K562 (cell line): ENCODE measurements at regions not wholly inside any gene's neighbourhood (a gene's known extent, or its start where the extent isn't known, plus 50 kb on each side); places are given as distances from the start of the nearest gene placed in this dataset.

Source experiments
- ATAC-seq: fragments of 200-7000 bp; cut with Tn5 transposase; 3 replicates; pipeline ENCODE4 v1.9.1; 2020; ENCODE audit warnings: moderate library complexity
- BruUV-seq: library from RNA; stranded (reverse); fragments of 400-500 nt; replicated peaks from 2 replicates; lab custom pipeline; 2021; lab: Mats Ljungman, UMichigan
- CTCF ChIA-PET: fragments of 300-600 bp; formaldehyde crosslinking; extraction: SDS; loops from one replicate; lab custom pipeline; 2021; ENCODE audit warnings: low intra/inter-chr PET ratio; lab: Yijun Ruan, JAX
- POLR2A ChIA-PET: fragments of 300-600, 350-650 bp; sonication (Branson Sonifier 250); formaldehyde crosslinking; extraction: SDS; loops from one replicate; lab custom pipeline; 2021; ENCODE audit warnings: antibody characterized with exemption, inconsistent platforms; lab: Yijun Ruan, JAX
- DNase-seq, 4 experiments: peaks; one replicate each; pipeline versions ENCODE4 v3.0.0 to v3.0.0-alpha.2; 2011 to 2018; ENCODE audit warnings: low spot score in 3 of 4, mixed read lengths in 3 of 4; ENCODE audit errors: extremely low read depth in 1 of 4
- FAIRE-seq: peaks from 2 replicates; lab custom pipeline; 2011; peaks lifted over from hg19 to GRCh38; lab: Jason Lieb, UNC
- H2AFZ ChIP-seq: 2 replicates; pipeline ENCODE4 v1.6.0; 2011; ENCODE audit warnings: low read depth, low read length, control low read depth, inconsistent platforms
- H3K27ac ChIP-seq: fragments of 200-600 bp; 3 replicates; pipeline ENCODE4 v1.8.0; 2011; ENCODE audit warnings: low read depth, mild to moderate bottlenecking, control low read depth, inconsistent platforms, low read length, moderate library complexity, mixed read lengths; ENCODE audit errors: extremely low read depth
- H3K27me3 ChIP-seq, 2 experiments: fragments of 300-600 bp in 1 of 2; 2 replicates in 1 of 2; 3 replicates in 1 of 2; pipeline versions ENCODE4 v1.6.0 to v1.8.0; 2011; ENCODE audit warnings: inconsistent platforms in 2 of 2, low read length in 2 of 2, mild to moderate bottlenecking in 1 of 2, mixed read lengths in 1 of 2, moderate library complexity in 1 of 2; ENCODE audit not compliant: control insufficient read depth in 2 of 2, insufficient read depth in 2 of 2
- H3K36me3 ChIP-seq: fragments of 300-600 bp; 3 replicates; pipeline ENCODE4 v1.8.0; 2011; ENCODE audit warnings: mild to moderate bottlenecking, low read length, inconsistent platforms; ENCODE audit not compliant: control insufficient read depth, insufficient read depth
- H3K4me1 ChIP-seq, 2 experiments: fragments of 200-600 bp in 1 of 2; replicated peaks in 1 of 2; 2 replicates in 1 of 2; 3 replicates in 1 of 2; pipeline versions ENCODE4 v1.5.1 to v1.8.0; 2011; ENCODE audit warnings: inconsistent platforms in 2 of 2, low read length in 2 of 2, mild to moderate bottlenecking in 1 of 2, mixed read lengths in 1 of 2, moderate library complexity in 1 of 2; ENCODE audit not compliant: control insufficient read depth in 2 of 2, insufficient read depth in 2 of 2
- H3K4me2 ChIP-seq: 2 replicates; pipeline ENCODE4 v1.6.1; 2011; ENCODE audit warnings: low read length, control low read depth, inconsistent platforms, mixed read lengths; ENCODE audit not compliant: insufficient read depth
- H3K4me3 ChIP-seq: fragments of 200-600 bp; sonication (generic), shearing (Covaris generic); 2 replicates; pipeline ENCODE4 v1.5.1; 2016; ENCODE audit warnings: control low read depth, inconsistent platforms
- H3K79me2 ChIP-seq: fragments of 200-600 bp; 3 replicates; pipeline ENCODE4 v1.8.0; 2011; ENCODE audit warnings: low read length, inconsistent platforms; ENCODE audit not compliant: control insufficient read depth, insufficient read depth
- H3K9ac ChIP-seq, 2 experiments: 2 replicates each; pipeline versions ENCODE4 v1.6.0 to v1.6.1; 2011; ENCODE audit warnings: low read depth in 2 of 2, low read length in 2 of 2, control low read depth in 1 of 2, inconsistent platforms in 1 of 2, mild to moderate bottlenecking in 1 of 2, mixed read lengths in 1 of 2; ENCODE audit not compliant: insufficient read depth in 1 of 2
- H3K9me1 ChIP-seq: one replicate; pipeline ENCODE4 v1.6.0; 2011; ENCODE audit warnings: inconsistent platforms, mild to moderate bottlenecking, low read length, moderate library complexity; ENCODE audit not compliant: control insufficient read depth, insufficient read depth
- H3K9me3 ChIP-seq: replicated peaks from 2 replicates; pipeline ENCODE4 v1.5.1; 2011; ENCODE audit warnings: low read depth, low read length, inconsistent platforms; ENCODE audit not compliant: control insufficient read depth, insufficient read depth
- H4K20me1 ChIP-seq: replicated peaks from 2 replicates; pipeline ENCODE4 v1.6.1; 2011; ENCODE audit warnings: low read length, inconsistent platforms, mixed read lengths; ENCODE audit not compliant: control insufficient read depth, insufficient read depth
- ADNP ChIP-seq: fragments of 200-800 bp; sonication (Bioruptor generic); IDR thresholded peaks from 2 replicates; pipeline ENCODE4 v1.6.1; 2016; ENCODE audit warnings: missing genetic modification characterization, missing compliant biosample characterization
- BHLHE40 ChIP-seq: IDR thresholded peaks from 2 replicates; pipeline ENCODE4 v1.6.1; 2011; ENCODE audit warnings: low read length, improper control_type of control experiment
- CEBPG ChIP-seq, 3 experiments: fragments of 200-800 bp in 1 of 3; sonication (Bioruptor generic) in 1 of 3; sonication (generic) in 1 of 3; formaldehyde crosslinking in 1 of 3; IDR thresholded peaks in 2 of 3; conservative IDR thresholded peaks in 1 of 3; 2 replicates each; pipeline versions ENCODE4 v1.6.1 to v1.8.0; 2016 to 2022; ENCODE audit warnings: missing compliant biosample characterization in 2 of 3, missing genetic modification characterization in 2 of 3, mild to moderate bottlenecking in 1 of 3, missing genetic modification reagents in 1 of 3
- CTCF ChIP-seq, 3 experiments: IDR thresholded peaks in 2 of 3; conservative IDR thresholded peaks in 1 of 3; 2 replicates each; pipeline ENCODE4 v1.5.1; 2011 to 2012; ENCODE audit warnings: low read length in 3 of 3, mild to moderate bottlenecking in 3 of 3, control low read depth in 2 of 3, improper control_type of control experiment in 1 of 3, inconsistent platforms in 1 of 3, low read depth in 1 of 3, mixed read lengths in 1 of 3, moderate library complexity in 1 of 3; ENCODE audit not compliant: insufficient read depth in 2 of 3
- E2F3 ChIP-seq: fragments of 250-450 bp; sonication (Bioruptor Pico); IDR thresholded peaks from 2 replicates; pipeline ENCODE4 v1.4.0; 2020; ENCODE audit warnings: mild to moderate bottlenecking
- OTX1 ChIP-seq: fragments of 450-650 bp; formaldehyde crosslinking; IDR thresholded peaks from 2 replicates; pipeline ENCODE4 v1.4.0; 2022; ENCODE audit warnings: mild to moderate bottlenecking
- RAD21 ChIP-seq, 2 experiments: fragments of 250-450 bp in 1 of 2; fragments of 450-650 bp in 1 of 2; sonication (Bioruptor Pico) in 1 of 2; formaldehyde crosslinking in 1 of 2; IDR thresholded peaks in 1 of 2; conservative IDR thresholded peaks in 1 of 2; 2 replicates each; pipeline versions ENCODE4 v1.4.0 to v1.8.0; 2020 to 2022; ENCODE audit warnings: mild to moderate bottlenecking in 2 of 2, moderate library complexity in 1 of 2
- RFX7 ChIP-seq: fragments of 250-450 bp; sonication (Bioruptor Pico); IDR thresholded peaks from 2 replicates; pipeline ENCODE4 v1.5.1; 2021; ENCODE audit warnings: mild to moderate bottlenecking
- SMC3 ChIP-seq: conservative IDR thresholded peaks from 2 replicates; pipeline ENCODE4 v1.6.1; 2011; ENCODE audit warnings: low read depth, low read length, improper control_type of control experiment; ENCODE audit not compliant: insufficient read depth
- ZNF384 ChIP-seq: IDR thresholded peaks from 2 replicates; pipeline ENCODE4 v1.6.1; 2012; ENCODE audit warnings: low read depth, low read length, improper control_type of control experiment
- WGBS: fragments of 100-300 bp; shearing (Covaris generic); methylation state at CpG from one replicate; pipeline ENCODE4 v1.1.6; 2016; ENCODE audit warnings: low coverage, mixed read lengths; ENCODE audit not compliant: insufficient coverage; ENCODE audit errors: missing lambda C conversion rate; 5-methylcytosine and 5-hydroxymethylcytosine counted together
- in situ Hi-C: fragments of 300-500 bp; cut with MboI; formaldehyde crosslinking; loops from 4 replicates; pipeline ENCODE4 v1.15.0; 2018; ENCODE audit warnings: inconsistent platforms, mixed read lengths
- intact Hi-C: fragments of 100-400 bp; cut with micrococcal nuclease; formaldehyde crosslinking; loops from 2 replicates; pipeline ENCODE4 v1.14.2; 2022
- TF ChIP-seq, protein P1 (sequence below), 2 experiments: fragments of 450-650 bp; formaldehyde crosslinking in 1 of 2; IDR thresholded peaks; 2 replicates each; pipeline versions ENCODE4 v1.4.0 to v1.6.1; 2014 to 2020; ENCODE audit warnings: mild to moderate bottlenecking in 2 of 2, borderline replicate concordance in 1 of 2, low read depth in 1 of 2

- ATAC-seq (peak; percentile 87), FAIRE-seq (peak; percentile 78), DNase-seq (peak; percentile 39 to 56 (median 46))
- no peak overlapping the region for H2AFZ ChIP-seq
- H3K36me3 ChIP-seq: no peaks in the 10 kb centered on the region
- intact Hi-C loops: loop anchor here (1.0 to 10.0 kb wide), 4 partner anchors 118 to 278 kb away; no protein-coding TSS in a partner anchor
- CTCF ChIA-PET: interaction anchor here (0.7 to 1.4 kb wide), 2 partner anchors 278 kb away, joined by 3 to 6 read pairs; no protein-coding TSS in a partner anchor
- H3K9ac ChIP-seq: no peak overlapping the region
- no TSS peak for BruUV-seq
- H3K27me3 ChIP-seq: no peaks in the 10 kb centered on the region
- no peak overlapping the region for H3K4me3 ChIP-seq
- no peaks in the 10 kb centered on the region for H3K9me1 ChIP-seq
- H3K4me2 ChIP-seq: no peak overlapping the region
- H3K9me3 ChIP-seq: no peaks in the 10 kb centered on the region
- H3K4me1 ChIP-seq: no peaks in the 10 kb centered on the region
- no peak overlapping the region for H3K27ac ChIP-seq
- in situ Hi-C loops: loop anchor here (5.0 kb wide), 1 partner anchor 281 kb away; the partner anchor contains the start of gene XIST
- no peaks in the 10 kb centered on the region for H4K20me1 ChIP-seq
- H3K79me2 ChIP-seq: no peaks in the 10 kb centered on the region
- POLR2A ChIA-PET: no interaction called here
- WGBS: 0% methylated on average over 5 of the region's 5 CpGs
- TF ChIP-seq E2F3 (CRISPR knock-in tag): no peak
- no peak for TF ChIP-seq BHLHE40
- TF ChIP-seq, protein P1, sequence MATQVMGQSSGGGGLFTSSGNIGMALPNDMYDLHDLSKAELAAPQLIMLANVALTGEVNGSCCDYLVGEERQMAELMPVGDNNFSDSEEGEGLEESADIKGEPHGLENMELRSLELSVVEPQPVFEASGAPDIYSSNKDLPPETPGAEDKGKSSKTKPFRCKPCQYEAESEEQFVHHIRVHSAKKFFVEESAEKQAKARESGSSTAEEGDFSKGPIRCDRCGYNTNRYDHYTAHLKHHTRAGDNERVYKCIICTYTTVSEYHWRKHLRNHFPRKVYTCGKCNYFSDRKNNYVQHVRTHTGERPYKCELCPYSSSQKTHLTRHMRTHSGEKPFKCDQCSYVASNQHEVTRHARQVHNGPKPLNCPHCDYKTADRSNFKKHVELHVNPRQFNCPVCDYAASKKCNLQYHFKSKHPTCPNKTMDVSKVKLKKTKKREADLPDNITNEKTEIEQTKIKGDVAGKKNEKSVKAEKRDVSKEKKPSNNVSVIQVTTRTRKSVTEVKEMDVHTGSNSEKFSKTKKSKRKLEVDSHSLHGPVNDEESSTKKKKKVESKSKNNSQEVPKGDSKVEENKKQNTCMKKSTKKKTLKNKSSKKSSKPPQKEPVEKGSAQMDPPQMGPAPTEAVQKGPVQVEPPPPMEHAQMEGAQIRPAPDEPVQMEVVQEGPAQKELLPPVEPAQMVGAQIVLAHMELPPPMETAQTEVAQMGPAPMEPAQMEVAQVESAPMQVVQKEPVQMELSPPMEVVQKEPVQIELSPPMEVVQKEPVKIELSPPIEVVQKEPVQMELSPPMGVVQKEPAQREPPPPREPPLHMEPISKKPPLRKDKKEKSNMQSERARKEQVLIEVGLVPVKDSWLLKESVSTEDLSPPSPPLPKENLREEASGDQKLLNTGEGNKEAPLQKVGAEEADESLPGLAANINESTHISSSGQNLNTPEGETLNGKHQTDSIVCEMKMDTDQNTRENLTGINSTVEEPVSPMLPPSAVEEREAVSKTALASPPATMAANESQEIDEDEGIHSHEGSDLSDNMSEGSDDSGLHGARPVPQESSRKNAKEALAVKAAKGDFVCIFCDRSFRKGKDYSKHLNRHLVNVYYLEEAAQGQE (IDR thresholded peaks at IDR 0.05; ENCODE audit: borderline replicate concordance): peak; percentile 55; the same call in 1 of the 2 replicates
- TF ChIP-seq, protein P1 (CRISPR knock-in tag; IDR thresholded peaks at IDR 0.05; ENCODE audit: low read depth): no peak
- TF ChIP-seq RAD21 (CRISPR knock-in tag; conservative IDR thresholded peaks at IDR 0.05 in 1 of 2, IDR thresholded peaks at IDR 0.05 in 1 of 2): peak; percentile 70 to 87
- peak; percentile 51 for TF ChIP-seq SMC3
- TF ChIP-seq CEBPG (CRISPR knock-in tag; IDR thresholded peaks at IDR 0.05): no peak
- TF ChIP-seq CEBPG (tag; conservative IDR thresholded peaks at IDR 0.05 in 1 of 2, IDR thresholded peaks at IDR 0.05 in 1 of 2): no peak
- no peak for TF ChIP-seq RFX7 (CRISPR knock-in tag)
- no peak for TF ChIP-seq ADNP (tag)
- no peak for TF ChIP-seq OTX1 (CRISPR knock-in tag)
- peak; percentile 39; the same call in 1 of the 2 replicates for TF ChIP-seq ZNF384
- TF ChIP-seq CTCF (IDR thresholded peaks at IDR 0.05 in 2 of 3, conservative IDR thresholded peaks at IDR 0.05 in 1 of 3; ENCODE audit: insufficient read depth in 2 of 3, low read depth in 1 of 3, low read length in 3 of 3): peak; percentile 58 to 77 (median 59)
Observed at GRCh38 chrX:74133156-74133796, 170.7 kb upstream of the ZCCHC13 start.
